ENCODE measurements at regions not wholly inside any gene's neighbourhood (a gene's known extent, or its start where the extent isn't known, plus 50 kb on each side); places are given as distances from the start of the nearest gene placed in this dataset.

GRCh38 chr2:147062073-147062472 lies 782.8 kb upstream of the ACVR2A start:
- TF ChIP-seq CTCF (IDR thresholded peaks at IDR 0.05): no peak
- no peak for TF ChIP-seq POLR2A (IDR thresholded peaks at IDR 0.05)
